ENCODE measurements at regions not wholly inside any gene's neighbourhood (a gene's known extent, or its start where the extent isn't known, plus 50 kb on each side); places are given as distances from the start of the nearest gene placed in this dataset.
"Not testable (repeated sequence)": the region's sequence is repeated elsewhere in the genome, so short reads cannot be mapped to it uniquely, and the experiment has no call there.

GRCh38 chr14:66249544-66249943 lies 236.6 kb upstream of the CCDC196 start:
- POLR2A ChIA-PET, result no interaction called here

DNA sequence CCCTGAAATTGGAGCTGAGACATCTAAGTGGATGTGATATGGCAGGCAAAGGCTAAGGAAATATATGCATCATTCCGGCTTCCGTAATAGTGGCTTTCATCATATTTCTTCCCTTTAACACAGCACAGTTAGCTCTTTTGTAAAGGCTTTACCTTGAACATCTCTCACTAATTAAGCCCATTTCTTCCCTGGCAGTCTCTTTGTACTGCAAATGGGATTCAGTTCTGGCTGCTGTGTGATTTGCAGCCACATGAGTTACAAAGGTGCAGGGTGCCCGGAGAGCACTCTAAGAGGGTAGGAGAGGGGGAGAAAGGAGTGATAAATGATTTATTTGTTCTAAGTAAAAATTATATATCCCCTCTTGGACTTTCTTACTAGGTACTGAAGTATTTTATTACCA lies 232.1 kb upstream of the CCDC196 start:
- no peak for ATAC-seq

More at GRCh38 chr14:66249544-66249943, 236.6 kb upstream of the CCDC196 start:
- DNase-seq (no peak), ATAC-seq (no peak)
- Mint-ChIP-seq H3K4me1 (no peaks in the 10 kb centered on the region), H3K36me3 (ENCODE audit: low read depth) (no peaks in the 10 kb centered on the region), H3K27me3 (peaks cover 8% of the 10 kb centered on the region), H3K9me3 (ENCODE audit: low read depth) (no peaks in the 10 kb centered on the region), H3K4me3 (no peak overlapping the region), H3K27ac (no peak overlapping the region)
- CTCF ChIA-PET, result no interaction called here
- intact Hi-C loops (cut with DNase I, micrococcal nuclease), result no loop called here

GRCh38 chr14:66268802-66269334 lies 217.3 kb upstream of the CCDC196 start:
- no peak for ATAC-seq
- H3K27me3 Mint-ChIP-seq, result peaks cover 6% of the 10 kb centered on the region
- CTCF ChIA-PET, result no interaction called here

More for the DNA sequence above, 232.1 kb upstream of the CCDC196 start:
- POLR2A ChIA-PET, result no interaction called here
- no peaks in the 10 kb centered on the region for H3K36me3 Mint-ChIP-seq (ENCODE audit: low read depth)
- CTCF ChIA-PET, result interaction anchor here (0.7 kb wide), 1 partner anchor 9 kb away, joined by 3 read pairs; no protein-coding TSS in a partner anchor
- intact Hi-C loops (cut with DNase I, micrococcal nuclease), result no loop called here
- H3K27ac Mint-ChIP-seq, result no peak overlapping the region
- peaks cover 7% of the 10 kb centered on the region for H3K27me3 Mint-ChIP-seq
- H3K4me3 Mint-ChIP-seq, result no peak overlapping the region
- no peaks in the 10 kb centered on the region for H3K9me3 Mint-ChIP-seq (ENCODE audit: low read depth)
- H3K4me1 Mint-ChIP-seq, result no peaks in the 10 kb centered on the region
- DNase-seq, result no peak

GRCh38 chr14:66272221-66272620 lies 213.9 kb upstream of the CCDC196 start:
- DNase-seq (no peak), ATAC-seq (no peak)
- ChIA-PET CTCF (no interaction called here), POLR2A (no interaction called here)
- H3K4me3 Mint-ChIP-seq, result no peak overlapping the region
- no peaks in the 10 kb centered on the region for H3K36me3 Mint-ChIP-seq (ENCODE audit: low read depth)
- no peaks in the 10 kb centered on the region for H3K4me1 Mint-ChIP-seq
- H3K9me3 Mint-ChIP-seq (ENCODE audit: low read depth), result no peaks in the 10 kb centered on the region
- intact Hi-C loops (cut with DNase I, micrococcal nuclease), result no loop called here
- H3K27ac Mint-ChIP-seq, result no peak overlapping the region
- H3K27me3 Mint-ChIP-seq, result peaks cover 4% of the 10 kb centered on the region

More at GRCh38 chr14:66268802-66269334, 217.3 kb upstream of the CCDC196 start:
- Mint-ChIP-seq H3K27ac (no peak overlapping the region), H3K36me3 (ENCODE audit: low read depth) (no peaks in the 10 kb centered on the region), H3K9me3 (ENCODE audit: low read depth) (no peaks in the 10 kb centered on the region), H3K4me1 (no peaks in the 10 kb centered on the region), H3K4me3 (no peak overlapping the region)
- DNase-seq, result no peak
- POLR2A ChIA-PET, result no interaction called here
- intact Hi-C loops (cut with DNase I, micrococcal nuclease), result no loop called here

DNA sequence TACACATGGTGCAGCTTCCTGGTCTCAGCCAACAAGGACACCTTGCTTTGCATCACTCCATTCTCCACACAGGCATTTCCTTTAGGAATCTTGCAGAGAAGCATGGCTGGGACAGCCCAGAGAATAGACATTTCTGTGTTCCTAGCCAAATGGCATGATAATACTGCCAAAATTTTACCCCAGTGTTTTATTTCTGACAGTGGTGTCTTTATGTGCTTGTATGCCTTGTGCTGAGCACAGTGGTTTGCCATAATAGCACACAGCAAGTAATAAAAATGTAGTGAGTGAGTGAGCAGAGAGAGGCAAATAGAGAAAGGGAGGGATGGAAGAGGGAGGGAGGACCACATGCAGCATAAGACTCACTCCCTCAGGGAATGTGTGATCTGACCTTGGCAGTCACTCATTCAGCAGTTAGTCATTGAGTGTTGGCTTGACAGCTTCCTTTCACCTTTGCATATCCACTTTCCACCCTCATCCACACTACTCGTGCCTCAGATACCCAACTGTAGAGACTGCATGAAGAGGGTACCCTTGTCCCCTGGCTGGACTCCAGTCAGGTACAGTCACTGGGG lies 212.8 kb upstream of the CCDC196 start:
- peaks cover 4% of the 10 kb centered on the region for H3K27me3 Mint-ChIP-seq
- no peak for DNase-seq
- ChIA-PET CTCF (interaction anchor here (0.7 kb wide), 1 partner anchor 290 kb away, joined by 4 read pairs; no protein-coding TSS in a partner anchor), POLR2A (no interaction called here)
- H3K9me3 Mint-ChIP-seq (ENCODE audit: low read depth), result peaks cover 3% of the 10 kb centered on the region
- H3K36me3 Mint-ChIP-seq (ENCODE audit: low read depth), result peaks cover 2% of the 10 kb centered on the region
- no peak for ATAC-seq
- no peaks in the 10 kb centered on the region for H3K4me1 Mint-ChIP-seq
- intact Hi-C loops (cut with DNase I, micrococcal nuclease), result no loop called here
- H3K4me3 Mint-ChIP-seq, result no peak overlapping the region
- no peak overlapping the region for H3K27ac Mint-ChIP-seq

- H3K27ac Mint-ChIP-seq, result not testable (repeated sequence)
- peaks cover 11% of the 10 kb centered on the region for H3K9me3 Mint-ChIP-seq (ENCODE audit: low read depth)
Observed at GRCh38 chr14:66278418-66278817, 207.8 kb upstream of the CCDC196 start.

DNA sequence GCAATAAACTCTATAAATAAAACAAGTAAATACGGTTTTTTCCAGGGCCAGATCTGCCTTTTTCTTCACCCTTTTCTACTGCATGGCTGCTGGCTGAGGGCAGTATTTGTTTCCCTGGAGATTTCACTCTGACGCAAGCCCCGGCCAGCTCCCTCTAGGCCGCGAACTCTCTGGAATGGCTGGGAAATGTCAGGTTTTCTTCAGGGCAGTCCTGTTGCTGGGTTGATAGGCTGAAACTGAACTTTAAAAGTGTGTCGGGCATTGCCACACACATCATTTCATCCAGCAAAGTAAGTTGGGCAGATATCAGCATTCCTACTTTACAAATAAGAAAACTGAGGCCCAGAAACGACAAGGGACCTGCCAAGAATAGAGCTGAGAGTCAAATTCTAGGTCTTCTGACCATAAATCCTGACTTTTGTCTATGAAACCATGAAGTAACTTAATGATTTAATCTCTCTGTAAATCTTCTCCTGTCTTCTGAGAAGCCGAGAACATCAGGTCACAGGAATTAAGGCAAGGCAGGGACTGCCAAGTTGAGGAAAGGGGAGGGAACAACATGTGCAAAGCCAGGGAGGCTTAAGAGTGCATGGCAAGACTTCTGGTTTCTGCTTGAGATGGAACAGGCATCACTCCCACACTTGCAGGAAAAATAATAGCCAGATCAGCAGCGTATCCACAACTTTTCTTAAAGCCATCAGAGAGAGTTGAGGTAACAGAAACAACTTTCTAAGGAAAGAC lies 205.0 kb upstream of the CCDC196 start:
- no peaks in the 10 kb centered on the region for H3K4me1 Mint-ChIP-seq
- H3K27me3 Mint-ChIP-seq, result no peaks in the 10 kb centered on the region
- POLR2A ChIA-PET, result no interaction called here
- CTCF ChIA-PET, result interaction anchor here (0.6 kb wide), 1 partner anchor 633 kb away, joined by 3 read pairs; no protein-coding TSS in a partner anchor
- ATAC-seq (no peak), DNase-seq (no peak)
- peaks cover 4% of the 10 kb centered on the region for H3K36me3 Mint-ChIP-seq (ENCODE audit: low read depth)
- no peak overlapping the region for H3K4me3 Mint-ChIP-seq
- intact Hi-C loops (cut with DNase I, micrococcal nuclease), result no loop called here
- H3K27ac Mint-ChIP-seq, result no peak overlapping the region
- H3K9me3 Mint-ChIP-seq (ENCODE audit: low read depth), result peaks cover 11% of the 10 kb centered on the region

More at GRCh38 chr14:66278418-66278817, 207.8 kb upstream of the CCDC196 start:
- H3K4me1 Mint-ChIP-seq; intact Hi-C loops (cut with DNase I, micrococcal nuclease); H3K4me3 Mint-ChIP-seq; H3K27me3 Mint-ChIP-seq; CTCF ChIA-PET; ATAC-seq; DNase-seq; H3K36me3 Mint-ChIP-seq (ENCODE audit: low read depth); POLR2A ChIA-PET: not testable (repeated sequence)

DNA sequence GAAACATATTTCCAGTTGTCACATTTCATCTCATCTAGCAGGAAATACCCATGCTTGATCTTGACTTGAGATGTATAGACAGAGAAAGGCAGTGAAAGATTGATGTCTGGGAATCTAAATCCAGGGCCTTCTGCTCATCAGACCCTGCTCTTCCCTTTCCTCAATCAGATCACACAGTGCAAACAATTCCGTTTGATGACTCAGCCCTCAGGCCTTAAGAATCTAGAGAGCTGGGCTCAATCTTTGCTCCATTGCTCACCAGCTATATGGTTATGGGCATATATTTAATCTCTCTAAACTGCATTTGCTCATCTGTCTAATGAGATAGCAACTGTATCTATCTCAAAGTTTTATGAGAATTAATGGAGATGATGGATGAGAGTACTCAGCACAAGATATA lies 201.8 kb upstream of the CCDC196 start:
- POLR2A ChIA-PET, result no interaction called here
- intact Hi-C loops (cut with DNase I, micrococcal nuclease), result no loop called here
- CTCF ChIA-PET, result no interaction called here
- Mint-ChIP-seq H3K27me3 (no peaks in the 10 kb centered on the region), H3K9me3 (ENCODE audit: low read depth) (peaks cover 5% of the 10 kb centered on the region), H3K4me1 (no peaks in the 10 kb centered on the region), H3K27ac (no peak overlapping the region), H3K36me3 (ENCODE audit: low read depth) (no peaks in the 10 kb centered on the region), H3K4me3 (no peak overlapping the region)
- DNase-seq (no peak), ATAC-seq (no peak)

DNA sequence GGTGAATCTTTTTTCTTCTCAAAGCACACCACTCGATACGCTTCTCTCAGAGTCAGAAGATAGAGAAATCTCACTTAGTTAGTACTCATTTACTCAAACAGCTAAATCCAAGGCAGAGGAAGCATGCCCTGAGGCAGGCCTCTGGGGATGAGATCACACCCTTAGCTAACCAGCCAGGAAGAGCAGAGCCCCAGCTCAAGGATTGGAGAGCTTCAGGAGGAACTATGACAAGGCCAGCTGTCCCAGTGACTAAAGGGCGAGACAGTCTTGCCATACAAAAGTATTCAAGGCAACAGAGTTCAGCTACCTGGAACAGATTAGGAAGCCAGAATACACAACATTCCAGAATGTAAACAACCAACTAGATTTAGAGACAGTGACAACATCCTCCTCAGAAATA lies 197.7 kb upstream of the CCDC196 start:
- POLR2A ChIA-PET, result no interaction called here
- CTCF ChIA-PET, result interaction anchor here (0.8 kb wide), 1 partner anchor 20 kb away, joined by 3 read pairs; no protein-coding TSS in a partner anchor
- no peak overlapping the region for H3K27ac Mint-ChIP-seq
- DNase-seq (no peak), ATAC-seq (no peak)
- no peaks in the 10 kb centered on the region for H3K9me3 Mint-ChIP-seq (ENCODE audit: low read depth)
- intact Hi-C loops (cut with DNase I, micrococcal nuclease), result no loop called here
- no peaks in the 10 kb centered on the region for H3K36me3 Mint-ChIP-seq (ENCODE audit: low read depth)
- H3K4me3 Mint-ChIP-seq, result no peak overlapping the region
- H3K27me3 Mint-ChIP-seq, result no peaks in the 10 kb centered on the region
- H3K4me1 Mint-ChIP-seq, result no peaks in the 10 kb centered on the region

GRCh38 chr14:66291756-66292155 lies 194.4 kb upstream of the CCDC196 start:
- Mint-ChIP-seq H3K4me1 (no peaks in the 10 kb centered on the region), H3K4me3 (no peak overlapping the region), H3K36me3 (ENCODE audit: low read depth) (no peaks in the 10 kb centered on the region), H3K27ac (no peak overlapping the region), H3K9me3 (ENCODE audit: low read depth) (no peaks in the 10 kb centered on the region), H3K27me3 (no peaks in the 10 kb centered on the region)
- ATAC-seq (no peak), DNase-seq (no peak)
- ChIA-PET CTCF (no interaction called here), POLR2A (no interaction called here)
- intact Hi-C loops (cut with DNase I, micrococcal nuclease), result no loop called here

DNA sequence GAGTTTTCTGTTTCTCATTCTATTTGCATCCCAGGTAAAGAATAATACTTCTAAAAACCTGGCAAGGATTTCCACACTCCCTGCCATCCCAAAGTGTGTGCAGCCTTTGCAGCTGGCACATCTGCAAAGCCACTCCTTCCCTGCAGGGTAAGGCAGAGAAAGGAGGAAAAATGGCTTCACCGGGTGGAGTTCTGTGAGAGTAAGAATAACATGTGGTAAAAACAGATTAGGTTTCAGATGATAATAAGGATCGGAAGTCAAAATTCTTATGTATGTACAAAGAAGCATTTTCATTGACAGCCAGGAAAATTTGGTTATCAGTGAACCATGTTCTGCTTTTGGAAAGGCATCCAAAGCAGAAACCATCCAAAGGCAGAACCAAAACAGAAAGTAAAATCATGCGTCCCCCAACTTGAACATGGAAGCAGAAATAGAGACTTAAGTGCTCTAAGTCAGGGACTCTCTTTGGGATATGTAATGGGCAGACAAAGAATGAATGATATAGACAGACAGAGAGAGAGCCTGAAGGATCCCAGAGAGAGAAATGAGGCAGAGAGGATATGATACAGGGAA lies 192.6 kb upstream of the CCDC196 start:
- Mint-ChIP-seq H3K27me3 (peaks cover 2% of the 10 kb centered on the region), H3K27ac (no peak overlapping the region), H3K9me3 (ENCODE audit: low read depth) (no peaks in the 10 kb centered on the region), H3K4me3 (no peak overlapping the region), H3K4me1 (no peaks in the 10 kb centered on the region), H3K36me3 (ENCODE audit: low read depth) (peaks cover under 1% of the 10 kb centered on the region)
- no peak for DNase-seq
- intact Hi-C loops (cut with DNase I, micrococcal nuclease), result no loop called here
- ChIA-PET CTCF (no interaction called here), POLR2A (no interaction called here)
- no peak for ATAC-seq

DNA sequence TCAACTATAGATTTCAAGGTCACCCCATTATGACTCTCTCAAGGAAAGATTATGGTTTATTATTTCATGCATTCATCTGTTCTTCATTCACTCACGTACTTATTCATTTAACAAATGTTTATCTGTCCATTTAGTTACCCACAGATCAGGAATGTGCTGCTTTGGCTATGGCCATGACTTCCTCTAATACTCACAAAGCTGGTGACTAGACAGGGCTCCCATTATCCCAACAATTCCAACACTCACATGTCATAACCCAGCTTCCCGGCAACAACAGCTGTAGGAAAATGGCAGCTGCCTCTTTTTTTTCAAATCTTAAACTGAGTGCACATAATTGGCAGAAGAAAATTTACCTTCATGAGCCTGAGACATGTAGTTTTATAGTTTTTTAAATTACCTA lies 190.8 kb upstream of the CCDC196 start:
- Mint-ChIP-seq H3K36me3 (ENCODE audit: low read depth) (peaks cover 2% of the 10 kb centered on the region), H3K27me3 (peaks cover 2% of the 10 kb centered on the region), H3K9me3 (ENCODE audit: low read depth) (peaks cover 2% of the 10 kb centered on the region), H3K4me3 (no peak overlapping the region), H3K27ac (no peak overlapping the region), H3K4me1 (no peaks in the 10 kb centered on the region)
- intact Hi-C loops (cut with DNase I, micrococcal nuclease), result no loop called here
- ATAC-seq (no peak), DNase-seq (no peak)
- CTCF ChIA-PET, result no interaction called here
- POLR2A ChIA-PET, result no interaction called here
